ENCODE measurements at regions not wholly inside any gene's neighbourhood (a gene's known extent, or its start where the extent isn't known, plus 50 kb on each side); places are given as distances from the start of the nearest gene placed in this dataset.
"Not testable (repeated sequence)": the region's sequence is repeated elsewhere in the genome, so short reads cannot be mapped to it uniquely, and the experiment has no call there.

GRCh38 chr6:9708600-9708999 is 706.3 kb downstream of the TFAP2A start:
- no peak for DNase-seq (ENCODE audit: low read depth)

- no peak for DNase-seq (ENCODE audit: low read depth)
These were observed 709.9 kb downstream of the TFAP2A start for GRCh38 chr6:9704989-9705388.

GRCh38 chr6:9702914-9703313 is 712.0 kb downstream of the TFAP2A start:
- no peak for DNase-seq (ENCODE audit: low read depth)

GRCh38 chr6:9699888-9700287 is 715.0 kb downstream of the TFAP2A start:
- peak; percentile 20 for DNase-seq (ENCODE audit: low read depth)

GRCh38 chr6:9697263-9697931 is 717.5 kb downstream of the TFAP2A start:
- no peak for DNase-seq (ENCODE audit: low read depth)

GRCh38 chr6:9690388-9690787 is 724.5 kb downstream of the TFAP2A start:
- DNase-seq (ENCODE audit: low read depth): no peak

- DNase-seq (ENCODE audit: low read depth): not testable (repeated sequence)
These were observed 734.1 kb downstream of the TFAP2A start for GRCh38 chr6:9680727-9681126.

- DNase-seq (ENCODE audit: low read depth): no peak
These were observed 739.8 kb downstream of the TFAP2A start for GRCh38 chr6:9675122-9675521.

GRCh38 chr6:9659848-9660247 is 755.0 kb downstream of the TFAP2A start:
- DNase-seq (ENCODE audit: low read depth): no peak

GRCh38 chr6:9657994-9658393 is 756.9 kb downstream of the TFAP2A start:
- no peak for DNase-seq (ENCODE audit: low read depth)

GRCh38 chr6:9647599-9647998 is 767.3 kb downstream of the TFAP2A start:
- DNase-seq (ENCODE audit: low read depth): no peak

GRCh38 chr6:9647071-9647445 is 767.8 kb downstream of the TFAP2A start:
- DNase-seq (ENCODE audit: low read depth): no peak

GRCh38 chr6:9646342-9647070 is 768.4 kb downstream of the TFAP2A start:
- no peak for DNase-seq (ENCODE audit: low read depth)

- no peak for DNase-seq (ENCODE audit: low read depth)
These were observed 776.0 kb downstream of the TFAP2A start for GRCh38 chr6:9638861-9639260.

GRCh38 chr6:9634776-9635175 is 780.1 kb downstream of the TFAP2A start:
- DNase-seq (ENCODE audit: low read depth): no peak

- DNase-seq (ENCODE audit: low read depth): no peak
These were observed 782.8 kb downstream of the TFAP2A start for GRCh38 chr6:9632026-9632425.

- DNase-seq (ENCODE audit: low read depth): no peak
These were observed 786.1 kb downstream of the TFAP2A start for GRCh38 chr6:9628819-9629218.

- DNase-seq (ENCODE audit: low read depth): no peak
These were observed 787.0 kb downstream of the TFAP2A start for GRCh38 chr6:9627916-9628315.

GRCh38 chr6:9623985-9624384 is 790.9 kb downstream of the TFAP2A start:
- peak; percentile 15 for DNase-seq (ENCODE audit: low read depth)

GRCh38 chr6:9623228-9623832 is 791.5 kb downstream of the TFAP2A start:
- DNase-seq (ENCODE audit: low read depth): no peak

- no peak for DNase-seq (ENCODE audit: low read depth)
These were observed 793.6 kb downstream of the TFAP2A start for GRCh38 chr6:9621276-9621675.

GRCh38 chr6:9620687-9621086 is 794.2 kb downstream of the TFAP2A start:
- no peak for DNase-seq (ENCODE audit: low read depth)

- peak; percentile 2 for DNase-seq (ENCODE audit: low read depth)
These were observed 794.6 kb downstream of the TFAP2A start for GRCh38 chr6:9620263-9620662.

All from RPMI7951 (cell line).